ENCODE measurements at regions not wholly inside any gene's neighbourhood (a gene's known extent, or its start where the extent isn't known, plus 50 kb on each side); places are given as distances from the start of the nearest gene placed in this dataset.
"Not testable (repeated sequence)": the region's sequence is repeated elsewhere in the genome, so short reads cannot be mapped to it uniquely, and the experiment has no call there.

GRCh38 chr7:56466607-56467525 is 350.6 kb upstream of the NUPR2 start:
- DNase-seq (ENCODE audit: low read depth) = not testable (repeated sequence)

DNA sequence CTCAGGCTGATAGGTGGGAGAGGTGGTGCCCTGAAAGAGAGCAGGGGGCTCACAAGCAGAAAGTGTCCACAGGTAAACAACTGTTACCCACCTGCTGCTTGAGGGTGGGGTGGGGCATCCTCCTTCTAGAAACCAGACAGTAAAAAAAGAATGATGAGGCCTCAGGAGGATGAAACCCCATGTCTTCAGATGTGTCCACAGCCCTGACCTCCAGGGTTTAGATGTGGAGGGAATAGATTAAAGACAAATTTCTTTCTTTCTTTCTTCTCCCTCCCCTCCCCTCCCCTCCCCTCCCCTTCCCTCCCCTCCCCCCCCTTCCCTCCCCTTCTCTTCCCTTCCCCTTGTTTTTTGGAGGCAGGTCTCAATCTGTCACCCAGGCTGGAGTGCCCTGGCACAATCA is 333.5 kb upstream of the NUPR2 start:
- no peak for DNase-seq (ENCODE audit: low read depth)

- DNase-seq (ENCODE audit: low read depth) = no peak
Measured at GRCh38 chr7:56447864-56448693, 331.9 kb upstream of the NUPR2 start.

- not testable (repeated sequence) for DNase-seq (ENCODE audit: low read depth)
Measured at GRCh38 chr7:56420528-56420927, 304.3 kb upstream of the NUPR2 start.

DNA sequence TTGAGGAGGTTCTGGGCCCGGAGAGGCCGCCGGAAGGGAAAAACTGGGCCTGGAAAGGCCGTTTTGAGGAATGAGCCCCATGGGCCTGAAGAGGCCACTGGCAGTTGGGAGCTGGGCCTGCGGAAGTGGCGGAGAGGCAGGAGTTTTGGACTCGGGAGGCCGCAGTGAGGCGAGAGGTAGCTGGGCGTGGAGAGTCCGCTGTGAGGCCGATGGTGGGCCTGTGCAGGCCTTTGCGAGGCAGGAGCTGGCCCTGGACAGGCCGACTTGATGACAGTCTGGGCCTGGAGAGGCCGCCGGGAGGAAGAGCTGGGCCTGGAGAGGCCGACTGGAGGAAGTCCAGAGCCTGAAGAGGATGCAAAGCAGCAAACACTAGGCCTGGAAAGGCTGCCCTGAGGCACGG is 259.0 kb upstream of the NUPR2 start:
- no peak for DNase-seq (ENCODE audit: low read depth)

DNA sequence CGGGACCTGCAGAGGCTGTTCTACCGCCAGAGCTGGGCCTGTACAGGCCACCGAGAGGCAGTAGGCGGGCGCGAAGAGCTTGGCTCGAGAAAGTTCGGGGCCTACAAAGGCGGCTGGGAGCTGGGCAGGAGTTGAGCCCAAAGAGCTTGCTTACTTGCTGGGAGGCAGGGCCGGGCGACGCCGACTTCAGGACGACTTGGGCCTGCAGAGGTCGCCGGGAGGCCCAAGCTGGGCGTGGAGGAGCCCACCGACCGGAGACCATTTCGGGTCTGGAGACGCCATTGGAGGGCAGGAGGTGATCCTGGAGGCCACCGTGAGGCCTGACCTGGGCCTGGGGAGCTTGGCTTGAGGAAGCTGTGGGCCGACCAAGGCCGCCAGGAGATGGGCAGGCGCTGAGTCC is 258.4 kb upstream of the NUPR2 start:
- DNase-seq (ENCODE audit: low read depth) = not testable (repeated sequence)

- DNase-seq (ENCODE audit: low read depth) = peak; percentile 59
Measured at GRCh38 chr7:56373314-56373713, 257.1 kb upstream of the NUPR2 start.

- DNase-seq (ENCODE audit: low read depth) = not testable (repeated sequence)
Measured at GRCh38 chr7:56371792-56372191, 255.6 kb upstream of the NUPR2 start.

- not testable (repeated sequence) for DNase-seq (ENCODE audit: low read depth)
Measured at GRCh38 chr7:56370208-56370872, 254.1 kb upstream of the NUPR2 start.

GRCh38 chr7:56367914-56368313 is 251.7 kb upstream of the NUPR2 start:
- DNase-seq (ENCODE audit: low read depth) = not testable (repeated sequence)

- not testable (repeated sequence) for DNase-seq (ENCODE audit: low read depth)
Measured at GRCh38 chr7:56367411-56367810, 251.2 kb upstream of the NUPR2 start.

DNA sequence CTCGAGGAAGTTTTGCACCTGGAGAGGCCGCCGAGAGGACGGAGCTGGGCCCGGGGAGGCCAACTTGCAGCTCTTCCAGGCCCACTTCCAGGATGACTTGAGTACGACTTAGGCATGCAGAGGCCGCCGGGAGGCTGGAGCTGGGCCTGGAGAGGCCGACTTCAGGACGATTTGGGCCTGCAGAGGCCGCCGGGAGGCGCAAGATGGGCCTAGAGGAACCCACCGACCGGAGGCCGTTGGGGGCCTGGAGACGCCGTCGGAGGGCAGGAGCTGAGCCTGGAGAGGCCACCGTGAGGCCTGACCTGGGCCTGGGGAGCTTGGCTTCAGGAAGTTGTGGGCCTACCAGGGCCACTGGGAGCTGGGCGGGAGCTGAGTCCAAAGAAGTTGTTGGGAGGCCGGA is 250.5 kb upstream of the NUPR2 start:
- DNase-seq (ENCODE audit: low read depth) = not testable (repeated sequence)

DNA sequence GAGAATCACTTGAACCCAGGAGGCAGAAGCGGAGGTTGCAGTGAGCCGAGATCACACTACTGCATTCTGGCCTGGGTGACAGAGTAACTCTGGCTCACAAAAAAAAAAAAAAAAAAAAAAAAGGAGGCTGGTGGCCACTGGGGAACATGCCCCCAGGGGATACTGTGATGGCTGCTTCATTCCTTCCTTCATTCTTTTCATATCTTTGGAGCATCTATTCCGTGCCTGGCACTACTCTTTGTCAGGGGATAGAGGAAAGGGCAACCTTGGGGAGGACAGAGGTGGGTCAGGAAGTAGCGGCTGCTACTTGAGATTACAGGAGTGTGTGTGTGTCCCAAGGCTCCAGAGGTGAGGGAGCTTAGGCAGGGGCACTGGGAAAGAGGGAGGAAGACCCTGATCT is 236.4 kb upstream of the NUPR2 start:
- not testable (repeated sequence) for DNase-seq (ENCODE audit: low read depth)

- DNase-seq (ENCODE audit: low read depth) = not testable (repeated sequence)
Measured at GRCh38 chr7:56351181-56351580, 235.0 kb upstream of the NUPR2 start.

GRCh38 chr7:56348311-56348710 is 232.1 kb upstream of the NUPR2 start:
- DNase-seq (ENCODE audit: low read depth) = not testable (repeated sequence)

- DNase-seq (ENCODE audit: low read depth) = not testable (repeated sequence)
Measured at GRCh38 chr7:56328327-56328726, 212.1 kb upstream of the NUPR2 start.

DNA sequence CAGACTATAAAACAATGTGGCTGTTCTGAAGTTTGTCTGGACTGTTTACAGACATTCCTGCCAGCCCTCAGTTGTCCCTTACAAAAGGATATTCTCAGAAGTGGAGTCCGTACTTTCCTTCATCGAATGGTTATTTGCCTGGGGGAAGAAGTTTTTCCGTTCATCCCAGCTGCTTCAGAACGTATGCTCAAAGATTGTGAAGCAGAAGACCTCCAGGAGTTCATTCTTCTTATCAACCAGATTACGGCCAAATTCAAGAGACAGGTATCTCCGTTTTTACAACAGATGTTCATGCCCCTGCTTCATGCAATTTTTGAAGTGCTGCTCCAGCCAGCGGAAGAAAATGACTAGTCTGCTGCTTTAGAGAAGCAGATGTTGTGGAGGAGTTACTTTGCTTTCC is 174.3 kb upstream of the NUPR2 start:
- DNase-seq (ENCODE audit: low read depth) = no peak

GRCh38 chr7:56287429-56288138 is 171.4 kb upstream of the NUPR2 start:
- DNase-seq (ENCODE audit: low read depth) = no peak

GRCh38 chr7:56256108-56256507 is 139.9 kb upstream of the NUPR2 start:
- no peak for DNase-seq (ENCODE audit: low read depth)

DNA sequence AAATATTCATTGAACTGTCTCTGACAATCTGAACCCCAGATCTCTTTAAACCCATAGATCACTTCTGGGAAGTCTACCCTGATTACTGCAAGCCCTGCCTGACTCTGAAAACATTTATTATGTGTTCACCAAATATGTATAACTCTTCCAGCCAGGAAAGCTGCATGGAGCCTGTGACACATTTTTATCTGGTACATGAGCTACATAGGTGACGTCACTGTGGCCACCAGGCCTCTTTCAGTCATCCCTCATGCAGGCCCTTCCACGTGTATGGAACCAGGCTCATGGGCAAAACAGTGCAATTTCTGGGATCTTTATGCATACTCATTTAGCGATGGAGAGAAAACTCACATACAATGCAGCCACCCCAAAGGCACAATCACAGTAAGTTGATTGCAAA is 133.9 kb upstream of the NUPR2 start:
- DNase-seq (ENCODE audit: low read depth) = no peak

GRCh38 chr7:56229631-56230030 is 113.4 kb upstream of the NUPR2 start:
- DNase-seq (ENCODE audit: low read depth) = no peak

GRCh38 chr7:56222866-56223265 is 106.6 kb upstream of the NUPR2 start:
- DNase-seq (ENCODE audit: low read depth) = no peak
